ENCODE measurements at regions not wholly inside any gene's neighbourhood (a gene's known extent, or its start where the extent isn't known, plus 50 kb on each side); places are given as distances from the start of the nearest gene placed in this dataset.

- CTCF ChIA-PET = no interaction called here
- intact Hi-C loops (cut with micrococcal nuclease) = no loop called here
- Mint-ChIP-seq H3K27ac (no peak overlapping the region), H3K27me3 (ENCODE audit: low read depth) (peaks cover 16% of the 10 kb centered on the region), H3K4me3 (no peak overlapping the region), H3K36me3 (ENCODE audit: low read depth) (no peaks in the 10 kb centered on the region), H3K4me1 (ENCODE audit: low read depth) (no peaks in the 10 kb centered on the region), H3K9me3 (peaks cover 5% of the 10 kb centered on the region)
- DNase-seq = no peak
Observed at GRCh38 chr16:20216591-20217217, 110.6 kb downstream of the GP2 start.

- CTCF ChIA-PET = interaction anchor here (0.7 kb wide), 1 partner anchor 89 kb away, joined by 3 read pairs; no protein-coding TSS in a partner anchor
- no peak overlapping the region for H3K4me3 Mint-ChIP-seq
- intact Hi-C loops (cut with micrococcal nuclease) = no loop called here
- peaks cover 4% of the 10 kb centered on the region for H3K27me3 Mint-ChIP-seq (ENCODE audit: low read depth)
- DNase-seq = no peak
- H3K36me3 Mint-ChIP-seq (ENCODE audit: low read depth) = no peaks in the 10 kb centered on the region
- H3K27ac Mint-ChIP-seq = no peak overlapping the region
- H3K4me1 Mint-ChIP-seq (ENCODE audit: low read depth) = no peaks in the 10 kb centered on the region
- peaks cover 12% of the 10 kb centered on the region for H3K9me3 Mint-ChIP-seq
Observed at GRCh38 chr16:20214401-20214800, 112.9 kb downstream of the GP2 start.

- no peak for DNase-seq
- intact Hi-C loops (cut with micrococcal nuclease) = no loop called here
- no peak overlapping the region for H3K27ac Mint-ChIP-seq
- no peaks in the 10 kb centered on the region for H3K9me3 Mint-ChIP-seq
- CTCF ChIA-PET = no interaction called here
- H3K4me3 Mint-ChIP-seq = no peak overlapping the region
- H3K4me1 Mint-ChIP-seq (ENCODE audit: low read depth) = no peaks in the 10 kb centered on the region
- no peaks in the 10 kb centered on the region for H3K36me3 Mint-ChIP-seq (ENCODE audit: low read depth)
- H3K27me3 Mint-ChIP-seq (ENCODE audit: low read depth) = peaks cover 10% of the 10 kb centered on the region
Observed at GRCh38 chr16:20203272-20203671, 124.0 kb downstream of the GP2 start.

GRCh38 chr16:20202747-20203146 is 124.6 kb downstream of the GP2 start:
- H3K9me3 Mint-ChIP-seq = no peaks in the 10 kb centered on the region
- no peaks in the 10 kb centered on the region for H3K4me1 Mint-ChIP-seq (ENCODE audit: low read depth)
- intact Hi-C loops (cut with micrococcal nuclease) = no loop called here
- H3K36me3 Mint-ChIP-seq (ENCODE audit: low read depth) = no peaks in the 10 kb centered on the region
- CTCF ChIA-PET = no interaction called here
- no peak overlapping the region for H3K4me3 Mint-ChIP-seq
- H3K27me3 Mint-ChIP-seq (ENCODE audit: low read depth) = peaks cover 10% of the 10 kb centered on the region
- DNase-seq = no peak
- no peak overlapping the region for H3K27ac Mint-ChIP-seq

- no peak overlapping the region for H3K4me3 Mint-ChIP-seq
- H3K27ac Mint-ChIP-seq = no peak overlapping the region
- no peak for DNase-seq
- intact Hi-C loops (cut with micrococcal nuclease) = no loop called here
- no peaks in the 10 kb centered on the region for H3K36me3 Mint-ChIP-seq (ENCODE audit: low read depth)
- no peaks in the 10 kb centered on the region for H3K4me1 Mint-ChIP-seq (ENCODE audit: low read depth)
- CTCF ChIA-PET = no interaction called here
- no peaks in the 10 kb centered on the region for H3K9me3 Mint-ChIP-seq
- H3K27me3 Mint-ChIP-seq (ENCODE audit: low read depth) = peaks cover 1% of the 10 kb centered on the region
Observed at GRCh38 chr16:20192801-20193200, 119.1 kb upstream of the GPR139 start.

- CTCF ChIA-PET = interaction anchor here (0.9 kb wide), 1 partner anchor 109 kb away, joined by 3 read pairs; no protein-coding TSS in a partner anchor
- H3K9me3 Mint-ChIP-seq = peaks cover 2% of the 10 kb centered on the region
- intact Hi-C loops (cut with micrococcal nuclease) = no loop called here
Observed at GRCh38 chr16:20191566-20191965, 117.9 kb upstream of the GPR139 start.

GRCh38 chr16:20181949-20182348 is 108.3 kb upstream of the GPR139 start:
- CTCF ChIA-PET = no interaction called here
- H3K9me3 Mint-ChIP-seq = peaks cover 9% of the 10 kb centered on the region
- no peaks in the 10 kb centered on the region for H3K36me3 Mint-ChIP-seq (ENCODE audit: low read depth)
- intact Hi-C loops (cut with micrococcal nuclease) = no loop called here
- no peaks in the 10 kb centered on the region for H3K4me1 Mint-ChIP-seq (ENCODE audit: low read depth)
- H3K27ac Mint-ChIP-seq = no peak overlapping the region
- H3K27me3 Mint-ChIP-seq (ENCODE audit: low read depth) = no peaks in the 10 kb centered on the region
- no peak overlapping the region for H3K4me3 Mint-ChIP-seq
- no peak for DNase-seq

More at GRCh38 chr16:20191566-20191965, 117.9 kb upstream of the GPR139 start:
- no peak overlapping the region for H3K4me3 Mint-ChIP-seq
- DNase-seq = no peak
- no peak overlapping the region for H3K27ac Mint-ChIP-seq
- H3K4me1 Mint-ChIP-seq (ENCODE audit: low read depth) = no peaks in the 10 kb centered on the region
- no peaks in the 10 kb centered on the region for H3K36me3 Mint-ChIP-seq (ENCODE audit: low read depth)
- peaks cover 3% of the 10 kb centered on the region for H3K27me3 Mint-ChIP-seq (ENCODE audit: low read depth)

GRCh38 chr16:20181416-20181815 is 107.7 kb upstream of the GPR139 start:
- peaks cover 9% of the 10 kb centered on the region for H3K9me3 Mint-ChIP-seq
- no peaks in the 10 kb centered on the region for H3K27me3 Mint-ChIP-seq (ENCODE audit: low read depth)
- H3K4me3 Mint-ChIP-seq = no peak overlapping the region
- CTCF ChIA-PET = no interaction called here
- no peaks in the 10 kb centered on the region for H3K36me3 Mint-ChIP-seq (ENCODE audit: low read depth)
- H3K27ac Mint-ChIP-seq = no peak overlapping the region
- no peak for DNase-seq
- intact Hi-C loops (cut with micrococcal nuclease) = no loop called here
- no peaks in the 10 kb centered on the region for H3K4me1 Mint-ChIP-seq (ENCODE audit: low read depth)

GRCh38 chr16:20178297-20178696 is 104.6 kb upstream of the GPR139 start:
- intact Hi-C loops (cut with micrococcal nuclease) = no loop called here
- no peak overlapping the region for H3K4me3 Mint-ChIP-seq
- CTCF ChIA-PET = no interaction called here

GRCh38 chr16:20175358-20175757 is 101.7 kb upstream of the GPR139 start:
- Mint-ChIP-seq H3K27ac (no peak overlapping the region), H3K4me1 (ENCODE audit: low read depth) (no peaks in the 10 kb centered on the region), H3K36me3 (ENCODE audit: low read depth) (no peaks in the 10 kb centered on the region), H3K4me3 (no peak overlapping the region), H3K9me3 (peaks cover 7% of the 10 kb centered on the region), H3K27me3 (ENCODE audit: low read depth) (peaks cover 2% of the 10 kb centered on the region)
- intact Hi-C loops (cut with micrococcal nuclease) = no loop called here
- DNase-seq = no peak
- CTCF ChIA-PET = interaction anchor here (1.0 kb wide), 1 partner anchor 15 kb away, joined by 3 read pairs; no protein-coding TSS in a partner anchor

More at GRCh38 chr16:20178297-20178696, 104.6 kb upstream of the GPR139 start:
- peaks cover 2% of the 10 kb centered on the region for H3K27me3 Mint-ChIP-seq (ENCODE audit: low read depth)
- H3K4me1 Mint-ChIP-seq (ENCODE audit: low read depth) = no peaks in the 10 kb centered on the region
- peaks cover 5% of the 10 kb centered on the region for H3K9me3 Mint-ChIP-seq
- no peak overlapping the region for H3K27ac Mint-ChIP-seq
- DNase-seq = no peak
- H3K36me3 Mint-ChIP-seq (ENCODE audit: low read depth) = no peaks in the 10 kb centered on the region

- Mint-ChIP-seq H3K4me3 (no peak overlapping the region), H3K27me3 (ENCODE audit: low read depth) (peaks cover 6% of the 10 kb centered on the region), H3K36me3 (ENCODE audit: low read depth) (no peaks in the 10 kb centered on the region), H3K4me1 (ENCODE audit: low read depth) (no peaks in the 10 kb centered on the region), H3K27ac (no peak overlapping the region), H3K9me3 (peaks cover 2% of the 10 kb centered on the region)
- CTCF ChIA-PET = no interaction called here
- DNase-seq = no peak
- intact Hi-C loops (cut with micrococcal nuclease) = no loop called here
Observed at GRCh38 chr16:20167323-20167722, 93.6 kb upstream of the GPR139 start.

GRCh38 chr16:20166531-20167235 is 93.0 kb upstream of the GPR139 start:
- peaks cover 6% of the 10 kb centered on the region for H3K27me3 Mint-ChIP-seq (ENCODE audit: low read depth)
- CTCF ChIA-PET = no interaction called here
- H3K27ac Mint-ChIP-seq = no peak overlapping the region
- no peak for DNase-seq
- H3K36me3 Mint-ChIP-seq (ENCODE audit: low read depth) = no peaks in the 10 kb centered on the region
- intact Hi-C loops (cut with micrococcal nuclease) = no loop called here
- no peak overlapping the region for H3K4me3 Mint-ChIP-seq
- H3K4me1 Mint-ChIP-seq (ENCODE audit: low read depth) = no peaks in the 10 kb centered on the region
- peaks cover 2% of the 10 kb centered on the region for H3K9me3 Mint-ChIP-seq

GRCh38 chr16:20153444-20153843 is 79.8 kb upstream of the GPR139 start:
- CTCF ChIA-PET = no interaction called here
- no peaks in the 10 kb centered on the region for H3K4me1 Mint-ChIP-seq (ENCODE audit: low read depth)
- DNase-seq = no peak
- no peak overlapping the region for H3K4me3 Mint-ChIP-seq
- no peaks in the 10 kb centered on the region for H3K9me3 Mint-ChIP-seq
- no peaks in the 10 kb centered on the region for H3K27me3 Mint-ChIP-seq (ENCODE audit: low read depth)
- intact Hi-C loops (cut with micrococcal nuclease) = no loop called here
- no peak overlapping the region for H3K27ac Mint-ChIP-seq
- H3K36me3 Mint-ChIP-seq (ENCODE audit: low read depth) = no peaks in the 10 kb centered on the region

Data from activated naive CD4-positive, alpha-beta T cell treated with anti-CD3 and anti-CD28 coated beads for 36 hours (primary cell).